H54 (cell line): ENCODE measurements at regions not wholly inside any gene's neighbourhood (a gene's known extent, or its start where the extent isn't known, plus 50 kb on each side); places are given as distances from the start of the nearest gene placed in this dataset.
"Not testable (repeated sequence)": the region's sequence is repeated elsewhere in the genome, so short reads cannot be mapped to it uniquely, and the experiment has no call there.

Experiments
- DNase-seq: peaks from one replicate; pipeline ENCODE4 v3.0.0; 2011; ENCODE audit warnings: low spot score, mixed read lengths; ENCODE audit not compliant: insufficient read length
- FAIRE-seq: peaks from 3 replicates; lab custom pipeline; 2011; peaks lifted over from hg19 to GRCh38; lab: Jason Lieb, UNC

GRCh38 chr11:71638801-71639519, 56.3 kb upstream of the KRTAP5-11 start:
- FAIRE-seq, result not testable (repeated sequence)

GRCh38 chr11:71639520-71639849, 56.8 kb upstream of the KRTAP5-11 start:
- FAIRE-seq, result not testable (repeated sequence)
- peak; percentile 7 for DNase-seq

More at GRCh38 chr11:71638801-71639519, 56.3 kb upstream of the KRTAP5-11 start:
- peak; percentile 32 for DNase-seq

- not testable (repeated sequence) for FAIRE-seq, DNase-seq
Measured at GRCh38 chr11:71639916-71640315, 57.2 kb upstream of the KRTAP5-11 start.

GRCh38 chr11:71647078-71647477, 64.4 kb upstream of the KRTAP5-11 start:
- DNase-seq, FAIRE-seq: not testable (repeated sequence)

GRCh38 chr11:71652998-71653397, 70.3 kb upstream of the KRTAP5-11 start:
- FAIRE-seq, DNase-seq: not testable (repeated sequence)

- not testable (repeated sequence) for FAIRE-seq
Measured at GRCh38 chr11:71654423-71654822, 71.7 kb upstream of the KRTAP5-11 start.

GRCh38 chr11:71655041-71655440, 72.4 kb upstream of the KRTAP5-11 start:
- DNase-seq, FAIRE-seq: not testable (repeated sequence)

More at GRCh38 chr11:71654423-71654822, 71.7 kb upstream of the KRTAP5-11 start:
- not testable (repeated sequence) for DNase-seq

- FAIRE-seq, DNase-seq: not testable (repeated sequence)
Measured at GRCh38 chr11:71656513-71656912, 73.8 kb upstream of the KRTAP5-11 start.

GRCh38 chr11:71664941-71665340, 82.3 kb upstream of the KRTAP5-11 start:
- not testable (repeated sequence) for FAIRE-seq, DNase-seq

- not testable (repeated sequence) for DNase-seq, FAIRE-seq
Measured at GRCh38 chr11:71698110-71698509, 115.4 kb upstream of the KRTAP5-11 start.

GRCh38 chr11:71698961-71699360, 116.3 kb upstream of the KRTAP5-11 start:
- DNase-seq, FAIRE-seq: not testable (repeated sequence)

- not testable (repeated sequence) for DNase-seq, FAIRE-seq
Measured at GRCh38 chr11:71701435-71702291, 119.0 kb upstream of the KRTAP5-11 start.

GRCh38 chr11:71705086-71705737, 122.5 kb upstream of the KRTAP5-11 start:
- not testable (repeated sequence) for DNase-seq, FAIRE-seq

GRCh38 chr11:71705738-71706432, 123.2 kb upstream of the KRTAP5-11 start:
- not testable (repeated sequence) for DNase-seq, FAIRE-seq

- not testable (repeated sequence) for DNase-seq, FAIRE-seq
Measured at GRCh38 chr11:71707083-71707482, 124.4 kb upstream of the KRTAP5-11 start.

GRCh38 chr11:71709541-71709940, 123.5 kb upstream of the DEFB108B start:
- not testable (repeated sequence) for DNase-seq, FAIRE-seq

GRCh38 chr11:71710171-71710671, 122.8 kb upstream of the DEFB108B start:
- not testable (repeated sequence) for DNase-seq, FAIRE-seq

GRCh38 chr11:71710701-71711385, 122.2 kb upstream of the DEFB108B start:
- not testable (repeated sequence) for FAIRE-seq

More at GRCh38 chr11:71710701-71711385, 122.2 kb upstream of the DEFB108B start:
- not testable (repeated sequence) for DNase-seq
